Ammon's horn (tissue), 1 donor: ENCODE measurements at regions not wholly inside any gene's neighbourhood (a gene's known extent, or its start where the extent isn't known, plus 50 kb on each side); places are given as distances from the start of the nearest gene placed in this dataset.
"Not testable (repeated sequence)": the region's sequence is repeated elsewhere in the genome, so short reads cannot be mapped to it uniquely, and the experiment has no call there.

Experiments used
- DNase-seq: peaks from one replicate; pipeline ENCODE4 v3.0.0-alpha.2; 2016; ENCODE audit warnings: low spot score

- DNase-seq, result no peak
Observed at GRCh38 chr2:67103157-67103556, 294.0 kb upstream of the ETAA1 start.

- DNase-seq, result no peak
Observed at GRCh38 chr2:67108231-67108630, 288.9 kb upstream of the ETAA1 start.

- DNase-seq, result no peak
Observed at GRCh38 chr2:67124531-67124930, 272.6 kb upstream of the ETAA1 start.

- DNase-seq, result no peak
Observed at GRCh38 chr2:67130531-67131256, 266.4 kb upstream of the ETAA1 start.

GRCh38 chr2:67131257-67131609 is 265.9 kb upstream of the ETAA1 start:
- no peak for DNase-seq

GRCh38 chr2:67132441-67132940 is 264.6 kb upstream of the ETAA1 start:
- DNase-seq, result not testable (repeated sequence)

- no peak for DNase-seq
Observed at GRCh38 chr2:67135208-67135607, 261.9 kb upstream of the ETAA1 start.

GRCh38 chr2:67137699-67138098 is 259.4 kb upstream of the ETAA1 start:
- DNase-seq, result no peak

- no peak for DNase-seq
Observed at GRCh38 chr2:67142071-67142470, 255.1 kb upstream of the ETAA1 start.

- DNase-seq, result no peak
Observed at GRCh38 chr2:67142741-67143140, 254.4 kb upstream of the ETAA1 start.

- no peak for DNase-seq
Observed at GRCh38 chr2:67145851-67146250, 251.3 kb upstream of the ETAA1 start.

GRCh38 chr2:67156796-67157195 is 240.3 kb upstream of the ETAA1 start:
- no peak for DNase-seq

GRCh38 chr2:67158718-67159117 is 238.4 kb upstream of the ETAA1 start:
- DNase-seq, result no peak

GRCh38 chr2:67159929-67160328 is 237.2 kb upstream of the ETAA1 start:
- no peak for DNase-seq

GRCh38 chr2:67164771-67165522 is 232.2 kb upstream of the ETAA1 start:
- DNase-seq, result no peak

- no peak for DNase-seq
Observed at GRCh38 chr2:67165523-67165990, 231.6 kb upstream of the ETAA1 start.

- DNase-seq, result not testable (repeated sequence)
Observed at GRCh38 chr2:67166511-67166910, 230.6 kb upstream of the ETAA1 start.

GRCh38 chr2:67169417-67170140 is 227.6 kb upstream of the ETAA1 start:
- no peak for DNase-seq

GRCh38 chr2:67179526-67179925 is 217.6 kb upstream of the ETAA1 start:
- no peak for DNase-seq

GRCh38 chr2:67180841-67181240 is 216.3 kb upstream of the ETAA1 start:
- DNase-seq, result no peak

- DNase-seq, result no peak
Observed at GRCh38 chr2:67182884-67183283, 214.2 kb upstream of the ETAA1 start.

GRCh38 chr2:67186326-67186725 is 210.8 kb upstream of the ETAA1 start:
- no peak for DNase-seq

- DNase-seq, result no peak
Observed at GRCh38 chr2:67186871-67187270, 210.3 kb upstream of the ETAA1 start.
